Suprapubic skin (tissue), 4 donors: ENCODE measurements at regions not wholly inside any gene's neighbourhood (a gene's known extent, or its start where the extent isn't known, plus 50 kb on each side); places are given as distances from the start of the nearest gene placed in this dataset.

ENCODE experiments used
- DNase-seq, 2 donors: peaks; one replicate each; pipeline ENCODE4 v3.0.0-alpha.2; 2019; ENCODE audit warnings: low spot score in 2 of 2
- H3K27ac ChIP-seq: fragments of 200-600 bp; sonication (generic); one replicate; pipeline ENCODE4 v1.5.1; 2019
- H3K27me3 ChIP-seq: fragments of 200-600 bp; sonication (generic); one replicate; pipeline ENCODE4 v1.5.1; 2019
- H3K36me3 ChIP-seq: fragments of 200-600 bp; sonication (generic); one replicate; pipeline ENCODE4 v1.5.1; 2019
- H3K4me1 ChIP-seq: fragments of 200-600 bp; sonication (generic); one replicate; pipeline ENCODE4 v1.5.1; 2019
- H3K4me3 ChIP-seq: fragments of 200-600 bp; sonication (generic); one replicate; pipeline ENCODE4 v1.5.1; 2019; ENCODE audit warnings: mild to moderate bottlenecking
- H3K9me3 ChIP-seq: fragments of 200-600 bp; sonication (generic); one replicate; pipeline ENCODE4 v1.5.1; 2019
- EP300 ChIP-seq: sonication (generic); formaldehyde crosslinking; IDR thresholded peaks from one replicate; pipeline ENCODE4 v1.6.1; 2017; ENCODE audit warnings: antibody characterized with exemption
- POLR2A ChIP-seq, 2 donors: fragments of 450-650 bp; IDR thresholded peaks; one replicate each; pipeline ENCODE4 v1.6.1; 2017; ENCODE audit warnings: antibody characterized with exemption in 2 of 2, mild to moderate bottlenecking in 2 of 2, moderate library complexity in 2 of 2
- POLR2AphosphoS5 ChIP-seq, 3 donors: sonication (generic); formaldehyde crosslinking; IDR thresholded peaks; one replicate each; pipeline ENCODE4 v1.6.1; 2017; ENCODE audit warnings: antibody characterized with exemption in 3 of 3
- WGBS: methylation state at CpG from one replicate; pipeline ENCODE4 v1.1.5; 2018; 5-methylcytosine and 5-hydroxymethylcytosine counted together
- TF ChIP-seq, protein P1 (sequence below), 2 donors: fragments of 200-600 bp in 1 of 2; fragments of 450-650 bp in 1 of 2; sonication (generic) in 1 of 2; IDR thresholded peaks; one replicate each; pipeline ENCODE4 v1.5.1; 2016 to 2019; ENCODE audit warnings: antibody characterized with exemption in 2 of 2, mild to moderate bottlenecking in 1 of 2, moderate library complexity in 1 of 2

GRCh38 chr4:35516102-35516501 is 728.2 kb downstream of the ARAP2 start:
- H3K36me3 ChIP-seq = no peaks in the 10 kb centered on the region
- H3K9me3 ChIP-seq = no peaks in the 10 kb centered on the region
- no peak for DNase-seq
- H3K27me3 ChIP-seq = no peaks in the 10 kb centered on the region
- TF ChIP-seq POLR2A (IDR thresholded peaks at IDR 0.05) (no peak), EP300 (no peak), POLR2AphosphoS5 (IDR thresholded peaks at IDR 0.05) (no peak)
- TF ChIP-seq, protein P1, sequence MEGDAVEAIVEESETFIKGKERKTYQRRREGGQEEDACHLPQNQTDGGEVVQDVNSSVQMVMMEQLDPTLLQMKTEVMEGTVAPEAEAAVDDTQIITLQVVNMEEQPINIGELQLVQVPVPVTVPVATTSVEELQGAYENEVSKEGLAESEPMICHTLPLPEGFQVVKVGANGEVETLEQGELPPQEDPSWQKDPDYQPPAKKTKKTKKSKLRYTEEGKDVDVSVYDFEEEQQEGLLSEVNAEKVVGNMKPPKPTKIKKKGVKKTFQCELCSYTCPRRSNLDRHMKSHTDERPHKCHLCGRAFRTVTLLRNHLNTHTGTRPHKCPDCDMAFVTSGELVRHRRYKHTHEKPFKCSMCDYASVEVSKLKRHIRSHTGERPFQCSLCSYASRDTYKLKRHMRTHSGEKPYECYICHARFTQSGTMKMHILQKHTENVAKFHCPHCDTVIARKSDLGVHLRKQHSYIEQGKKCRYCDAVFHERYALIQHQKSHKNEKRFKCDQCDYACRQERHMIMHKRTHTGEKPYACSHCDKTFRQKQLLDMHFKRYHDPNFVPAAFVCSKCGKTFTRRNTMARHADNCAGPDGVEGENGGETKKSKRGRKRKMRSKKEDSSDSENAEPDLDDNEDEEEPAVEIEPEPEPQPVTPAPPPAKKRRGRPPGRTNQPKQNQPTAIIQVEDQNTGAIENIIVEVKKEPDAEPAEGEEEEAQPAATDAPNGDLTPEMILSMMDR (IDR thresholded peaks at IDR 0.05) = no peak
- H3K4me1 ChIP-seq = no peaks in the 10 kb centered on the region
- H3K27ac ChIP-seq = no peak overlapping the region
- H3K4me3 ChIP-seq = no peak overlapping the region
- WGBS = 74% methylated on average over 1 of the region's 1 CpG

- Histone ChIP-seq H3K27me3 (no peaks in the 10 kb centered on the region), H3K36me3 (no peaks in the 10 kb centered on the region), H3K27ac (no peak overlapping the region), H3K4me3 (no peak overlapping the region), H3K9me3 (no peaks in the 10 kb centered on the region), H3K4me1 (no peaks in the 10 kb centered on the region)
- 36% methylated on average over 1 of the region's 1 CpG for WGBS
- TF ChIP-seq, protein P1 (IDR thresholded peaks at IDR 0.05) = no peak
- no peak for TF ChIP-seq POLR2AphosphoS5 (IDR thresholded peaks at IDR 0.05)
- TF ChIP-seq EP300 = no peak
- no peak for TF ChIP-seq POLR2A (IDR thresholded peaks at IDR 0.05)
- no peak for DNase-seq
These were observed 724.3 kb downstream of the ARAP2 start for GRCh38 chr4:35520059-35520458.

- Histone ChIP-seq H3K4me1 (no peaks in the 10 kb centered on the region), H3K36me3 (no peaks in the 10 kb centered on the region), H3K27me3 (no peaks in the 10 kb centered on the region), H3K27ac (no peak overlapping the region), H3K4me3 (no peak overlapping the region), H3K9me3 (no peaks in the 10 kb centered on the region)
- DNase-seq = no peak
- 41% methylated on average over 1 of the region's 1 CpG for WGBS
- TF ChIP-seq POLR2A (IDR thresholded peaks at IDR 0.05) (no peak), EP300 (no peak), POLR2AphosphoS5 (IDR thresholded peaks at IDR 0.05) (no peak)
- TF ChIP-seq, protein P1 (IDR thresholded peaks at IDR 0.05) = no peak
These were observed 722.6 kb downstream of the ARAP2 start for GRCh38 chr4:35521682-35522081.

GRCh38 chr4:35525192-35525978 is 718.9 kb downstream of the ARAP2 start:
- DNase-seq = no peak
- 82% methylated on average over 24 of the region's 28 CpGs for WGBS
- H3K9me3 ChIP-seq = no peaks in the 10 kb centered on the region
- H3K27me3 ChIP-seq = no peaks in the 10 kb centered on the region
- H3K4me1 ChIP-seq = no peaks in the 10 kb centered on the region
- TF ChIP-seq POLR2A (IDR thresholded peaks at IDR 0.05) = no peak
- no peaks in the 10 kb centered on the region for H3K36me3 ChIP-seq
- no peak overlapping the region for H3K27ac ChIP-seq
- H3K4me3 ChIP-seq = no peak overlapping the region

GRCh38 chr4:35526456-35526855 is 717.9 kb downstream of the ARAP2 start:
- no peak overlapping the region for H3K27ac ChIP-seq
- no peak for TF ChIP-seq POLR2AphosphoS5 (IDR thresholded peaks at IDR 0.05)
- TF ChIP-seq, protein P1 (IDR thresholded peaks at IDR 0.05) = no peak
- TF ChIP-seq EP300 = no peak
- no peak for TF ChIP-seq POLR2A (IDR thresholded peaks at IDR 0.05)
- DNase-seq = no peak
- no peaks in the 10 kb centered on the region for H3K4me1 ChIP-seq
- no peaks in the 10 kb centered on the region for H3K36me3 ChIP-seq
- 75% methylated on average over 3 of the region's 3 CpGs for WGBS
- no peak overlapping the region for H3K4me3 ChIP-seq
- no peaks in the 10 kb centered on the region for H3K9me3 ChIP-seq
- no peaks in the 10 kb centered on the region for H3K27me3 ChIP-seq
